Effector memory CD8-positive, alpha-beta T cell (primary cell): ENCODE measurements at regions not wholly inside any gene's neighbourhood (a gene's known extent, or its start where the extent isn't known, plus 50 kb on each side); places are given as distances from the start of the nearest gene placed in this dataset.

Experiments
- ATAC-seq: fragments of 150-1000 bp; cut with Tn5 transposase; replicated peaks from 2 replicates; pipeline ENCODE4 v1.10.0; 2021; ENCODE audit warnings: mild to moderate bottlenecking, moderate library complexity
- DNase-seq, 3 experiments: peaks; one replicate each; pipeline ENCODE4 v3.0.0; 2021
- H3K27ac Mint-ChIP-seq, 2 donors: one replicate each; pipeline ENCODE4 v1.8.0; 2022; ENCODE audit warnings: mild to moderate bottlenecking in 2 of 2, mixed read lengths in 2 of 2, moderate library complexity in 2 of 2
- H3K27me3 Mint-ChIP-seq, 2 donors: one replicate each; pipeline ENCODE4 v1.8.0; 2022; ENCODE audit warnings: mixed read lengths in 2 of 2
- H3K36me3 Mint-ChIP-seq: one replicate; pipeline ENCODE4 v1.8.0; 2022; ENCODE audit warnings: mild to moderate bottlenecking, moderate library complexity, mixed read lengths; ENCODE audit not compliant: insufficient read depth
- H3K4me1 Mint-ChIP-seq, 2 donors: one replicate each; pipeline ENCODE4 v1.8.0; 2022; ENCODE audit warnings: low read depth in 2 of 2, mixed read lengths in 2 of 2
- H3K4me3 Mint-ChIP-seq, 2 donors: one replicate each; pipeline ENCODE4 v1.8.0; 2022; ENCODE audit warnings: mild to moderate bottlenecking in 2 of 2, mixed read lengths in 2 of 2, moderate library complexity in 2 of 2
- H3K9me3 Mint-ChIP-seq, 2 donors: one replicate each; pipeline ENCODE4 v1.8.0; 2022; ENCODE audit warnings: mixed read lengths in 2 of 2

DNA sequence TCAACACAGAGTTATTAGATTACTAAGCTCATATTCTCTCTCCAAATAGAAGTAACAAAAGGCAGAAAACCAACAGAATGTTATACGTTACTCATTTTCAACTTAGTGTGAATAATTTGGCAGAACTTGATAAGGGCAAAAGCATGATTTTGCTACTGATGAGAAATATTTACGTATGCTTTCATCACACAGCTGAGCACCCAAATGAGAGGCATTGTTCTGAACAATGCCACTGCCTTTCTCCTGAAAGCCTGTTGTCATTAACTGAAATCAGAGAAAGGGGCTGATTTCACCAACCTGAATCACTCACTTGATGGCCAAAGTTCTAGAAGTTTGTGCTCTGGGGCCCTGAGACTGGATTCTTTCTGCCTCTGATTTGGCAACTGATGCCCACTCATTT is 367.5 kb upstream of the PTGER4 start:
- Mint-ChIP-seq H3K27me3 (no peaks in the 10 kb centered on the region), H3K9me3 (no peaks in the 10 kb centered on the region), H3K4me1 (peaks cover 3 to 4% of the 10 kb centered on the region in 2 donors), H3K36me3 (no peaks in the 10 kb centered on the region), H3K4me3 (no peak overlapping the region), H3K27ac (no peak overlapping the region)
- no peak for ATAC-seq
- no peak for DNase-seq

DNA sequence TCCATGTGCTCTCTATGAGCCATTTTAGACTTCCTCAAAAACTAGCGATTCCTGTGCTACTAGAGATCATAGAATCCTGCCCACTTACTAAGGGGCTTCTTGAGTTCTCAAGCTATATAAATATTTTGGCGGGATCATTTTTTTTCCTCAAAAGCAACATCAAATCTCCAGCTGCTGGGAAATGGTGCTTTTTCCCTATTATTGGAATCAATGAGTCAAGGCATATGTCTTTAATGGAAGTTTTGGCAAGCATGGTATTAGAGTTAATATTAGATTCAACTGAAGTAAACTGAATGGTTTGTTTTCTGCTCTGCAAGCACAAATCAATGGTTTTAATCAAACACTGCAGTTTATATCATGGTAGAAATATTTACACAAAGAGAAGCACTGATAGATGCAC is 369.9 kb upstream of the PTGER4 start:
- H3K9me3 Mint-ChIP-seq: no peaks in the 10 kb centered on the region
- no peak for ATAC-seq
- H3K4me1 Mint-ChIP-seq: peaks cover 3 to 4% of the 10 kb centered on the region in 2 donors
- H3K27ac Mint-ChIP-seq: no peak overlapping the region
- H3K4me3 Mint-ChIP-seq: no peak overlapping the region
- no peak for DNase-seq
- no peaks in the 10 kb centered on the region for H3K36me3 Mint-ChIP-seq
- H3K27me3 Mint-ChIP-seq: no peaks in the 10 kb centered on the region

DNA sequence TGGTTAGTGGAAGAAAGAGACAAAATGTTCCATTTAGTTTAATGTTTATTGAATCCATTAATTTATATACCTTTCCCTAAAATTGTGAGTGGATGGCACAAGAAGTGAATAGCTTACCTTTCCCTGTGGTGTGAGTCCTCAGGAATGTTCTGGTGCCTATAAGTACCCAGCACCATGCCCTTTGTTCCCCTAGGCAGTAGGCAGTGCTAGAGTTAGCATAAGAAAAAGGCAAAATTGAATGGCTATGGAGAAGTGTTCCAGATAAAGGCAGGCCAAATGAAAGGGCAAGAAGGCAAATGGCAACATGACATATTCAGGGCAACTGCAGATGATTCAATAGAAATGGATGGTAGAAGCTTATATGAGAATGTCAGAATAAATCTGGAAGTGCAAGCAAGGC is 370.8 kb upstream of the PTGER4 start:
- ATAC-seq: no peak
- H3K36me3 Mint-ChIP-seq: no peaks in the 10 kb centered on the region
- H3K4me3 Mint-ChIP-seq: no peak overlapping the region
- H3K27ac Mint-ChIP-seq: no peak overlapping the region
- DNase-seq: no peak
- peaks cover 3 to 4% of the 10 kb centered on the region in 2 donors for H3K4me1 Mint-ChIP-seq
- H3K9me3 Mint-ChIP-seq: no peaks in the 10 kb centered on the region
- no peaks in the 10 kb centered on the region for H3K27me3 Mint-ChIP-seq

DNA sequence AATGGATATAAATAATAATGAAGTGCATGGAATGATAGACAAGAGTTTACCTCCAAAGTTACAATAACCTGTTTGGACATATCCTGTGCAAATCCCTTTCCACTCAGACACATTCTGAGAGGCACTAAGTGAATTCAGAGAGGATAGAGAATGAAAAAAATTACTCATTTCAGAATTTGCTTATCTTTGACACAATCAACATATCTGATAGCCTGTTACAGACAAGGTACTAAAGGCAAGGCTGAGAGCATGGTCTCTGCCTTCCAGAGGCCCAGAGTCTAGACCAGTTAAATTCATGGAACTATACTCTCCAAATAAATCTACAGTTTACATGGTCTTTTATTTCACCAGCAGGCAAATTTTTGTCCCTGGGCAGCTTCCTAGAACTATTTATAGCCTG is 371.8 kb upstream of the PTGER4 start:
- Mint-ChIP-seq H3K27ac (no peak overlapping the region), H3K4me1 (peaks cover 3 to 4% of the 10 kb centered on the region in 2 donors), H3K36me3 (no peaks in the 10 kb centered on the region), H3K27me3 (no peaks in the 10 kb centered on the region), H3K4me3 (no peak overlapping the region), H3K9me3 (no peaks in the 10 kb centered on the region)
- peak; percentile 37 for ATAC-seq
- DNase-seq: no peak

DNA sequence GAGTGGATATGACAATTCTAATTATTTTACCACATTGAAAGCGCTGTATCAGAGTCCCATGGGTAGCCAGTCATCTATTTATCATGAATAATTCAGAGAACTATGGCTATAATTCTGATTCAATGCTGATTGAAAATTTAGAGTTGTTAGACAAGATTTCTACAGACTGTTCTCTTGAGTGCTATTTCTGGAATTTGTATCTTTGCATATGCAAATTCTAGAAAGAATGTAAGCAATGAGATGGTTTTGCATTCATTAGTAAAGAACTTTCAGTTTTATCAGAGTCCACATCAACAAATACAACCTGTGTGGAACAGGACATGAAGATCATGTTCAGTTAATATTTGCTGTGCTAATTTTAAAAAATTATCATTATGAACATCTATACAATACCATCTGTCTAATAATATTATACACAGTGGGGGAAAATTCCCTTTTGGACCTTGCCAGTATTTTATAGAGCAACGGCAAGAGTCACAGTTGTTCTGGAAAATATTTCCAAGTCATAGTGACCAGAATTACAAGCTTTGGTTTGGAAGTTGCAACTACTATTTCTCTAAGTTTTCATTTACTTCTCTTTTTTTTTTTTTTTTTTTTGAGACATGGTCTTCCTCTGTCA is 372.7 kb upstream of the PTGER4 start:
- Mint-ChIP-seq H3K36me3 (no peaks in the 10 kb centered on the region), H3K4me1 (peaks cover 3 to 4% of the 10 kb centered on the region in 2 donors), H3K27me3 (no peaks in the 10 kb centered on the region), H3K9me3 (no peaks in the 10 kb centered on the region), H3K27ac (no peak overlapping the region), H3K4me3 (no peak overlapping the region)
- no peak for ATAC-seq
- DNase-seq: no peak

DNA sequence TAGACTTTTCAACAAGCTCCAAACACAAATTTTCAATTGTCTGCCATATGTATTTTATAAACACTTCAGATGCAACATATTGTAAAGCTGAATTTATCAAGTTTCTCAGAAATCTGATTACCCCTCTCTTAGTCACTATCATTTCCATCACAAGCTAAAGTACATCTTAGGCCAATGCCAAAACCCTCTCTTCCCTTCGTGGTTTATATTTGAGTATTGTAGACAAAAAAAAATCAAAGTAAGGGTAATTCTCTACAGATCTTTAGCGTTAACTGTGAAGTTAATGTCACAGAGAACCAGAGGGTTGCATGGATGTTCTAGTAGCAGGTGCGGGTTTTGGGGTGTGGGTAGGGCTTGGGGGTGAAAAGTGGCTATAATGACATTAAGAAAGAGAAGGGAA is 387.7 kb upstream of the PTGER4 start:
- Mint-ChIP-seq H3K27me3 (no peaks in the 10 kb centered on the region), H3K27ac (no peak overlapping the region), H3K4me3 (no peak overlapping the region), H3K9me3 (no peaks in the 10 kb centered on the region), H3K36me3 (no peaks in the 10 kb centered on the region), H3K4me1 (peaks cover 0 to 3% of the 10 kb centered on the region in 2 donors)
- DNase-seq (no peak), ATAC-seq (no peak)

DNA sequence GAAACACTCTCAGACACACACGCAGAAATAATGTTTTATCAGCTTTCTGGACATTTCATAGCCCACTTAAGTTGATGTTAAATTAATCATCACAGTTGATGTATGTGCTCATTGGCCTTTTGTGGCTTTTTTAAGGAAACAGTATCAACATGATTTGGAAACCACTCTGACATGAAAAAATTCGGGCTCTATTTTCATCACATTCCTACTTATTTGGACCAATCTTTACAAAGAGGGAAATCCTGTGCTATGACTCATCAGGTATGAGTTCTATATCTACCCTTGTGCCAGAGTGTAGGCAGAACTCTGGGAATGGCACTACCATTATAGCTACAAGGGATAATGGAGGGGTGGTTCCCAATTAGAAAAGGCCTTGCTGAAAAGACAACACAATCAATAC is 388.4 kb upstream of the PTGER4 start:
- Mint-ChIP-seq H3K4me1 (peaks cover 0 to 3% of the 10 kb centered on the region in 2 donors), H3K4me3 (no peak overlapping the region), H3K36me3 (no peaks in the 10 kb centered on the region), H3K9me3 (no peaks in the 10 kb centered on the region), H3K27ac (no peak overlapping the region), H3K27me3 (no peaks in the 10 kb centered on the region)
- ATAC-seq (no peak), DNase-seq (no peak)

DNA sequence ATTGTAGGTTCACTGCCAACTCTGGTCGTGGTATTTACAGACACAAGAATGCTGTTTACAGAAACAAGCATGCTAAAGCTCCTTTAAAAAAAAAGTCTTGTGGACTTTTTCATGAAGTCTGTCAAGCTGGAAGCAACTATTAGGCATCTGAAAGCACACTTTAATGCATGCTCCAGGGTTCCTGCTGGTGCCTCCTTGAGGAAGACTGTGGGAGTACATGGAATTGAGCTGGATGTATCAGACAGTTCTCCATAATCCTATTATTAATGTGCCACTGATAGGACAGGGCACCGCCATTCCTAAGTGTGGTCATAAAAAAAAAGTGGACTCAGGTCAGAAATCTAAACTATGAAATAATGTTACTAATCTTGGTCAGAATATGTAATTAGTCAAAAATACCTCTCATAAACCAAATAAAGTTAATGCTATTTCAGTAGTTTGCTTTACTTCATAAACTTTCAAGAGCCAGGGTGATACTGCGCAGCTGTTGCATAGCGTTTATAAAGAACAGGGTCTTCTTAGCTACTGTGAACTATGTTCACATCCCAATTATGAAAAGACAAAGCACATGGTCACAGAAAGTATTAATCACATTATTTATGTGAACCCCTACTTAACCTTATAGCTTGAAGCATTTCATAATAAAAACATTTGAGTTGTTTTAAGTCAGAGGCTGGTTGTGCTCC is 390.8 kb upstream of the PTGER4 start:
- H3K27me3 Mint-ChIP-seq: no peaks in the 10 kb centered on the region
- no peak overlapping the region for H3K4me3 Mint-ChIP-seq
- peaks cover 0 to 3% of the 10 kb centered on the region in 2 donors for H3K4me1 Mint-ChIP-seq
- ATAC-seq (no peak), DNase-seq (no peak)
- H3K9me3 Mint-ChIP-seq: no peaks in the 10 kb centered on the region
- no peak overlapping the region for H3K27ac Mint-ChIP-seq
- no peaks in the 10 kb centered on the region for H3K36me3 Mint-ChIP-seq

DNA sequence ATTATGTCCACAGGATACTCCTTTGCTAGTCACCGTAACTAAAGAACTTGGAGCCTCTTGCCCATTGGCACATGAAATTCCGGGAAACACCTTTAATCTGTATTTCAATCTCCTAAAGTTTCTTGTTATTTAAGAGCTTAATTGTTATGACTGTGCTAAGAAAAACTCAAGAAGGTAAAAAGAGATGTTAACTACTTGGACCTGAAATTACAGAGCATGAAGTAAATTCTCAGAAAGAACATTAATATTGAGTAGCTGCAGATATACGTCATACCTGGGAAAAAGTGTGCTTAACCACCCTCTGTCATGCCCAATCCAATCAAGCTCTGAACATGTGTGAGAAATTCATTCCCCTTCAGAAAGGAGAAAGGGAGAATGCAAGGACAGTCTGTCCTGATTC is 394.9 kb upstream of the PTGER4 start:
- no peaks in the 10 kb centered on the region for H3K36me3 Mint-ChIP-seq
- no peaks in the 10 kb centered on the region for H3K9me3 Mint-ChIP-seq
- no peak overlapping the region for H3K4me3 Mint-ChIP-seq
- H3K4me1 Mint-ChIP-seq: no peaks in the 10 kb centered on the region
- H3K27ac Mint-ChIP-seq: no peak overlapping the region
- no peak for ATAC-seq
- DNase-seq: no peak
- no peaks in the 10 kb centered on the region for H3K27me3 Mint-ChIP-seq

DNA sequence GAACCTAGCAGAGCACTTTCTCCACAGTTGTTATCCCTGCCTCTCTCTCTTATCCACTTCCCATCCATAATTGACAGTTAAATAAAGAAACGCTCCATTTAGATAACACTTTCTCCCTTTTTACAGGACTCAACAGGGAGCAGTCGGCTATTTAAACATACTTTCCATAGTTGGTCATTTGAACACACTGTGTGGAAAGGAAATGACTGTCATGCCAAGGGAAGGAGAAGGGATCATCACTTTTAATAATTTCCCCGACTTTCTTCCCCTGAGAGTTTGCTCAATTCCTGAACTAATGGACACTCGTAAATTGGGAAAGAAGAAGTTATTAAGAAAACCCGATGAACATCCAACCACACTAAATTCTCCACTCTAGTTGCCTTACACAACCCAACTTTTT is 400.8 kb upstream of the PTGER4 start:
- H3K27ac Mint-ChIP-seq: no peak overlapping the region

DNA sequence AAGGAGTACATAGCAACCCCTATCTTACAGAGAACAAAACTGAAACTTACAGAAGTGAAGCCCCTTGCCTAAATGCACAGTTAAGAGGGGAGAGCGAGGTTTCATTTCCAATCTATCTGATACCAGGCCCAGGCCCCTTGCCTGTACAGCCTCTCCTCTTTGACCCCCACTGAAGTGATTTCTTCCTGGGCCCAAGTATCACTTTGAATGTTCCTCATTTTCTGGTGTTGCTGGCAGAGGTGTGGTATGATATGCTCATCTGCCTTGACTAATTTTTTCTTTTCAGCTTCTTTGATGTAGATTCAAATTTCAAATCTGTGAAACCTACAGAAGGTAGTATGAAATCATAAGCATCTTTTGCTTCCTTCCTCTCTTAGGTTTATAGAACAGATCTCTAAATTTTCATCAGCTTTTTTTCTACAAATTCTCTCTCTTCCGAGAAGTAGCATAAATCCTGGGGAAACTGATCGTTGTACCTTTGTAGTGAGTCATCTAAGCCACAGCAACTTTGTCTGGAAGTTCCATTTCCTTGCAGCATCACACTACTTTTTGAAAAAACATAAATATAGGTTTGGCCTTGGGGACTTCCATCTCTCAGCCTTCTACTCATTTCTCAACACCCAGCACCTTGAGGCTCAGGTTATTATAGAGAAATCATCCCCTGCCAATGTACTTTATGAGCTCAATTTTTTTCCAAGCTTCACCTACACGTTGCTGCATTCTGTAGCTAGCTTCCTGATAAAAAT is 402.4 kb upstream of the PTGER4 start:
- peak overlapping the region; percentile 62 to 63 for H3K4me3 Mint-ChIP-seq
- no peak for DNase-seq

More for the DNA sequence above, 400.8 kb upstream of the PTGER4 start:
- Mint-ChIP-seq H3K4me3 (no peak overlapping the region), H3K27me3 (no peaks in the 10 kb centered on the region), H3K9me3 (no peaks in the 10 kb centered on the region), H3K36me3 (peaks cover 3% of the 10 kb centered on the region), H3K4me1 (peaks cover 22 to 28% of the 10 kb centered on the region in 2 donors)
- DNase-seq: no peak
- no peak for ATAC-seq

DNA sequence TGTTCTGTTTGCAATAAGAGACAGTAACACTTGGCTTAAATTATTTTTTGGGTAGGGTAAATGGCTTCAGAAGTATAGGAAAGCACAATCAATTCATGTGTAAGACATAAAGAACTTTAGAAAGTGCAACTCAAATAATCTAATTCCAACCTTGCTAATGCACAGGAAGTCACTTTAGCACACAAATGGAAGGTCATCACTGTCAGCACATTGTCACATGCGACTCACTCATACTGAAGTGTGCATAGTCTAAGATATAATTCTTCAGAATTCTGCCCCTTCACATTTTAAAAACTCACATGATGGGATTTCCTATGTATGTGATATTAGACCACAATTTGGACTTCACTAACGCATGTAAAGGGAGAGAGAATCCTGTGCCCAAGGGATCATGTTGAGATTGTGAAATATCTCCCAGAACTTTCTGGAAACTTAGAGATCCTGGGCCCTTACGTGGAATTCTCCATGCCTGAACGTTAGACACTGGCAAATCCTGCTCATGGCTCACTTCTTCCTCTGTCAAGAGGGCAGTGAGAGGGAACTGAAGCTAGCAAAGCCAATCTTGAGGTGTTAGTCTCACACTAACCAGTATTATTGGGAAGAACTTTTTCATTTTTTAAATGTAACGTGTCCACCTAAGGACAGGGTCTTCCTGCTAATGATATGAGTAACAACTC is 403.2 kb upstream of the PTGER4 start:
- Mint-ChIP-seq H3K27ac (peak overlapping the region; percentile 87 to 91), H3K4me1 (peaks cover 22 to 28% of the 10 kb centered on the region in 2 donors), H3K9me3 (no peaks in the 10 kb centered on the region), H3K36me3 (peaks cover 3% of the 10 kb centered on the region), H3K4me3 (peak overlapping the region; percentile 62 to 63), H3K27me3 (no peaks in the 10 kb centered on the region)
- ATAC-seq (peak; percentile 28), DNase-seq (no peak)

More for the DNA sequence above, 402.4 kb upstream of the PTGER4 start:
- no peaks in the 10 kb centered on the region for H3K9me3 Mint-ChIP-seq
- H3K27me3 Mint-ChIP-seq: no peaks in the 10 kb centered on the region
- peaks cover 3% of the 10 kb centered on the region for H3K36me3 Mint-ChIP-seq
- peak overlapping the region; percentile 87 to 91 for H3K27ac Mint-ChIP-seq
- peaks cover 22 to 28% of the 10 kb centered on the region in 2 donors for H3K4me1 Mint-ChIP-seq
- peak; percentile 78 for ATAC-seq

DNA sequence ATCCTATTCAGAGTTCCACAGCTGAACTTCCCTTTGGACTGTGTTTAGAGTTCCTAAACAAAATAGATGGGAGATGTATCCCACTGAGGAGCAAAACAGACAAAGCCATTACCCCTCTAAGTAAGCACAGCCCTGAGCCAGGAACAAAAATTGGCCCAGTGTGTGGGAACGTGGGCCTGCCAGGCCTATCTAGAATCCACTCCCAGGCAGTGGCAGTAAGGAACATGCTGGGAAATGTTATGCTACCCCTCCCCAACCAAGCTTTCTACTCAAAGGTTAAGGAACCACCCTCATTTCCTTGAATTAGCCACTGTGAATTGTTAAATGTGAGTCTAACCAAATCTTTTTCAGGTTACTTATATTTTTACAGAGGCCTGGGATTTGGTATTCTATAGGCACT is 405.1 kb upstream of the PTGER4 start:
- peaks cover 22 to 33% of the 10 kb centered on the region in 2 donors for H3K4me1 Mint-ChIP-seq
- no peak for DNase-seq
- no peaks in the 10 kb centered on the region for H3K9me3 Mint-ChIP-seq
- H3K27ac Mint-ChIP-seq: no peak overlapping the region
- no peak for ATAC-seq
- H3K27me3 Mint-ChIP-seq: no peaks in the 10 kb centered on the region
- no peak overlapping the region for H3K4me3 Mint-ChIP-seq
- H3K36me3 Mint-ChIP-seq: peaks cover 3% of the 10 kb centered on the region
